ENCODE measurements at regions not wholly inside any gene's neighbourhood (a gene's known extent, or its start where the extent isn't known, plus 50 kb on each side); places are given as distances from the start of the nearest gene placed in this dataset.
"Not testable (repeated sequence)": the region's sequence is repeated elsewhere in the genome, so short reads cannot be mapped to it uniquely, and the experiment has no call there.

DNA sequence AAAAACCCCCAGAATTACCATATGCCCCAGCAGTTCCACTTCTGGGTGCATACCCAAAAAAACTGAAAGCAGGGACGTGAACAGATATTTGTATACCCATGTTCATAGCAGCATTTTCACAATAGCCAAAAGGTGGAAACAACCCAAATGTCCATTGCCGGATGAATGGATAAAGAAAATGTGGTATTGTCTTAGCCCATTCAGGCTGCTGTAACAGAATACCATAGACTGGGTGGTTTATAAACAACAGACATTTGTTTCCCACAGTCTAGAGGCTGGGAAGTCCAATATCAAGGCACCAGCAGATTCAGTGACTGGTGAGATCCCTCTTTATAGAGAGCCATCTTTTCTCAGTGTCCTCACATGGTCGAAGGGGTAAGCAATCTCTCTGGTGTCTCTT lies 182.1 kb upstream of the ANKRD28 start:
- POLR2A ChIA-PET = no interaction called here
- CTCF ChIA-PET = no interaction called here
- ATAC-seq = no peak
- H3K9me3 ChIP-seq (ENCODE audit: control insufficient read depth in 2 of 3, low read length in 3 of 3) = no peaks in the 10 kb centered on the region
- Mint-ChIP-seq H3K27me3 (peaks cover 0 to 7% (median 3%) of the 10 kb centered on the region in 5 donors), H3K4me3 (no peak overlapping the region), H3K36me3 (no peaks in the 10 kb centered on the region), H3K9me3 (peaks cover 0 to 3% (median 0%) of the 10 kb centered on the region in 11 donors), H3K27ac (no peak overlapping the region), H3K4me1 (no peaks in the 10 kb centered on the region)
- H3K4me1 ChIP-seq (ENCODE audit: control insufficient read depth in 2 of 2, insufficient read depth in 2 of 2, low read length in 2 of 2) = no peaks in the 10 kb centered on the region
- H3K36me3 ChIP-seq (ENCODE audit: control insufficient read depth in 2 of 3, insufficient read depth in 3 of 3, low read length in 3 of 3) = no peaks in the 10 kb centered on the region
- intact Hi-C loops (cut with micrococcal nuclease) = no loop called here
- no peaks in the 10 kb centered on the region for H3K27me3 ChIP-seq (ENCODE audit: control insufficient read depth in 2 of 2, insufficient read depth in 2 of 2, low read length in 2 of 2)
- H3K27ac ChIP-seq (ENCODE audit: low read depth, low read length) = no peak overlapping the region
- no peak overlapping the region for H3K4me3 ChIP-seq (ENCODE audit: low read length)
- no peak for DNase-seq

DNA sequence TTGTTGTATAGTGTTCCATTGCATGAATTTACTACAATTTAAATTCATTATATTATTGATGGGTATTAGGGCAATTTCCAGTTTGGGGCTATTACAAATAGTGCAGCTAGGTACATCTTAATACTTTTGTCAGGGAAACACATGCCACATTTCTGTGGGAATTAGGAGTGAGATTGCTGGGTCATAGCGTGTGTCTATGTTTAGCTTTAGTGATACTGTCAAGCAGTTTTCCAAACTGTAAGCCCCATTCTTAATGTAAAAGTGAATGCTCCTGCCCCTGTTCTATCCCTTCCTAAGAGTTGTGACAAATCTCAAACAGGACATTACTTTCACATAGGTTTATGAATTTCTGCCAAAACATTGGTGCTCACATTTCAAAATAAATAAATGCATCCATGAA lies 184.5 kb upstream of the ANKRD28 start:
- H3K4me1 ChIP-seq (ENCODE audit: control insufficient read depth in 2 of 2, insufficient read depth in 2 of 2, low read length in 2 of 2) = no peaks in the 10 kb centered on the region
- CTCF ChIA-PET = interaction anchor here (0.6 kb wide), 2 partner anchors 10 to 14 kb away, joined by 3 to 4 read pairs; no protein-coding TSS in a partner anchor
- no peak overlapping the region for H3K4me3 ChIP-seq (ENCODE audit: low read length)
- no peak for ATAC-seq
- H3K27ac Mint-ChIP-seq = no peak overlapping the region
- H3K27me3 Mint-ChIP-seq = peaks cover 0 to 10% (median 6%) of the 10 kb centered on the region in 5 donors
- H3K27ac ChIP-seq (ENCODE audit: low read depth, low read length) = no peak overlapping the region
- peaks cover 2 to 17% (median 8%) of the 10 kb centered on the region in 11 donors for H3K9me3 Mint-ChIP-seq
- no peaks in the 10 kb centered on the region for H3K36me3 ChIP-seq (ENCODE audit: control insufficient read depth in 2 of 3, insufficient read depth in 3 of 3, low read length in 3 of 3)
- no peak for DNase-seq
- POLR2A ChIA-PET = no interaction called here
- no peaks in the 10 kb centered on the region for H3K4me1 Mint-ChIP-seq
- no peak overlapping the region for H3K4me3 Mint-ChIP-seq
- intact Hi-C loops (cut with micrococcal nuclease) = no loop called here
- H3K9me3 ChIP-seq (ENCODE audit: control insufficient read depth in 2 of 3, low read length in 3 of 3) = no peaks in the 10 kb centered on the region
- peaks cover 0 to 5% (median 4%) of the 10 kb centered on the region in 5 donors for H3K36me3 Mint-ChIP-seq
- no peaks in the 10 kb centered on the region for H3K27me3 ChIP-seq (ENCODE audit: control insufficient read depth in 2 of 2, insufficient read depth in 2 of 2, low read length in 2 of 2)

DNA sequence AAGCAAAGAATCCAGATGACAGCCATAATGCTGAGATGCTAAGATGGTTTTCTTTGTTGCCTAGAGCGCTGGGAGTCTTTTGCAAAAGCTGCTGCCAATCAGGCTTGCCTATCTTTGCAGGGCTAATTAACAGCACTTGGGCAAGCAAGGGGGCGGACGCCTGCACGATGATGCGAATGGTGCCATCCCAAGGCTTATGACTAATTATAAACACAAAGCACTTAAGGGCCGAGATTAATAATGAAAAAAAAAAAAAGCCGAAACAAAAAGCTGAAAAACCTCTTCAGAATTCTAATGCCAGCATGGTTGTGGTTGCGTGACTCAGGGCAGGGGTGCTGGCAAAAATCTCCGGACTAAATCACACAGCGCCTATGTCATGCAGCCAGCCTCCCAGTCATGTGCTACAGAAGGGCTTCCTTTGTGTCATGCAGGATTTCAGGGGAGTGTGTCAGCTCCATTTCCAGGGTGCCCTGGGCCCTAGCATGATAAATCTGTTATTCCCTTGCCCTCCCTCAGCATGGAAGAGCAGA lies 185.0 kb upstream of the ANKRD28 start:
- DNase-seq (no peak), ATAC-seq (no peak)
- Histone ChIP-seq H3K27ac (ENCODE audit: low read depth, low read length) (no peak overlapping the region), H3K4me3 (ENCODE audit: low read length) (no peak overlapping the region), H3K27me3 (ENCODE audit: control insufficient read depth in 2 of 2, insufficient read depth in 2 of 2, low read length in 2 of 2) (no peaks in the 10 kb centered on the region), H3K4me1 (ENCODE audit: control insufficient read depth in 2 of 2, insufficient read depth in 2 of 2, low read length in 2 of 2) (no peaks in the 10 kb centered on the region), H3K36me3 (ENCODE audit: control insufficient read depth in 2 of 3, insufficient read depth in 3 of 3, low read length in 3 of 3) (no peaks in the 10 kb centered on the region), H3K9me3 (ENCODE audit: control insufficient read depth in 2 of 3, low read length in 3 of 3) (no peaks in the 10 kb centered on the region)
- peaks cover 2 to 22% (median 11%) of the 10 kb centered on the region in 11 donors for H3K9me3 Mint-ChIP-seq
- no peaks in the 10 kb centered on the region for H3K4me1 Mint-ChIP-seq
- H3K27ac Mint-ChIP-seq = no peak overlapping the region
- H3K36me3 Mint-ChIP-seq = peaks cover 0 to 9% (median 8%) of the 10 kb centered on the region in 5 donors
- POLR2A ChIA-PET = no interaction called here
- H3K27me3 Mint-ChIP-seq = peaks cover 0 to 11% (median 6%) of the 10 kb centered on the region in 5 donors
- H3K4me3 Mint-ChIP-seq = no peak overlapping the region
- intact Hi-C loops (cut with micrococcal nuclease) = no loop called here
- CTCF ChIA-PET = interaction anchor here (0.6 kb wide), 1 partner anchor 14 kb away, joined by 4 read pairs; no protein-coding TSS in a partner anchor

- intact Hi-C loops (cut with micrococcal nuclease) = no loop called here
- peaks cover 2 to 25% (median 11%) of the 10 kb centered on the region in 11 donors for H3K9me3 Mint-ChIP-seq
- ChIA-PET CTCF (no interaction called here), POLR2A (no interaction called here)
- Histone ChIP-seq H3K4me3 (ENCODE audit: low read length) (no peak overlapping the region), H3K27ac (ENCODE audit: low read depth, low read length) (no peak overlapping the region), H3K36me3 (ENCODE audit: control insufficient read depth in 2 of 3, insufficient read depth in 3 of 3, low read length in 3 of 3) (no peaks in the 10 kb centered on the region), H3K9me3 (ENCODE audit: control insufficient read depth in 2 of 3, low read length in 3 of 3) (no peaks in the 10 kb centered on the region), H3K4me1 (ENCODE audit: control insufficient read depth in 2 of 2, insufficient read depth in 2 of 2, low read length in 2 of 2) (no peaks in the 10 kb centered on the region), H3K27me3 (ENCODE audit: control insufficient read depth in 2 of 2, insufficient read depth in 2 of 2, low read length in 2 of 2) (no peaks in the 10 kb centered on the region)
- no peak for DNase-seq
- peaks cover 0 to 9% (median 8%) of the 10 kb centered on the region in 5 donors for H3K36me3 Mint-ChIP-seq
- peaks cover 0 to 11% (median 5%) of the 10 kb centered on the region in 5 donors for H3K27me3 Mint-ChIP-seq
- H3K4me3 Mint-ChIP-seq = no peak overlapping the region
- H3K27ac Mint-ChIP-seq = no peak overlapping the region
- no peaks in the 10 kb centered on the region for H3K4me1 Mint-ChIP-seq
- ATAC-seq = no peak
These were observed 185.5 kb upstream of the ANKRD28 start for GRCh38 chr3:15983232-15983631.

DNA sequence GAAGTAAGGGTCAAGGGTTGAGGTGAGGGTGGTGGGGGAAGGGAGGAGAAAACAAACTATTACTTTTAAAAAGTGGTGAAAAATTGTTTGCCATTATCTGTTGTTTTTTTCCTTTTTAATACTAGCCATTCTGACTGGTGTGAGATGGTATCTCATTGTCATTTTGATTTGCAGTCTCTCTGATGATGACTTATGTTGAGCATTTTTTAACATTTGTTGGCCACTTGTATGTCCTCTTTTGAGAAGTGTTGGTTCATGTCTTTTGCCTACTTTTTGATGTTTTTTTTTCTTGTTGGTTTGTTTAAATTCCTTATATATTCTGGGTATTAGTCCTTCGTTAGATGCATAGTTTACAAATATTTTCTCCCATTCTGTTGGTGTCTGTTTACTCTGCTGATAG lies 185.9 kb upstream of the ANKRD28 start:
- no peaks in the 10 kb centered on the region for H3K36me3 ChIP-seq (ENCODE audit: control insufficient read depth in 2 of 3, insufficient read depth in 3 of 3, low read length in 3 of 3)
- Mint-ChIP-seq H3K27me3 (peaks cover 0 to 11% (median 5%) of the 10 kb centered on the region in 5 donors), H3K4me1 (no peaks in the 10 kb centered on the region), H3K36me3 (peaks cover 0 to 13% (median 8%) of the 10 kb centered on the region in 5 donors), H3K4me3 (no peak overlapping the region), H3K9me3 (peaks cover 5 to 30% (median 12%) of the 10 kb centered on the region in 11 donors), H3K27ac (no peak overlapping the region)
- CTCF ChIA-PET = no interaction called here
- no peak for ATAC-seq
- H3K4me3 ChIP-seq (ENCODE audit: low read length) = no peak overlapping the region
- POLR2A ChIA-PET = no interaction called here
- no peak for DNase-seq
- no peak overlapping the region for H3K27ac ChIP-seq (ENCODE audit: low read depth, low read length)
- H3K27me3 ChIP-seq (ENCODE audit: control insufficient read depth in 2 of 2, insufficient read depth in 2 of 2, low read length in 2 of 2) = no peaks in the 10 kb centered on the region
- intact Hi-C loops (cut with micrococcal nuclease) = no loop called here
- no peaks in the 10 kb centered on the region for H3K4me1 ChIP-seq (ENCODE audit: control insufficient read depth in 2 of 2, insufficient read depth in 2 of 2, low read length in 2 of 2)
- no peaks in the 10 kb centered on the region for H3K9me3 ChIP-seq (ENCODE audit: control insufficient read depth in 2 of 3, low read length in 3 of 3)

DNA sequence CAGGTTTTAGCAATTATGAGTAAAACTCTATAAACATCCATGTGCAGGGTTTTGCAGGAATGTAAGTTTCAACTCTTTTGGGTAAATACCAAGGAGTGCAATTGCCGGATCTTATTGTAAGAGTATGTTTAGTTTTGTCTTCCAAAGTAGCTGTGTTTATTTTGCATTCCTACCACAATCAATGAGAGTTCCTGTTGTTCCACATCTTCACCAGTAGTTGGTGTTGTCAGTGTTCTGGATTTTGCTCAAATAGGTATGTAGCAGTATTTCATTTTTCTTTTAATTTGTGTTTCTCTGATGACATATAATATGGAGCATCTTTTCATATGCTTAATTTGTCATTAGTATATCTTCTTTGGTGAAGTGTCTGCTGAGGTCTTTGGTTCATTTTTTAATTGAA lies 185.1 kb upstream of the GALNT15 start:
- Mint-ChIP-seq H3K27me3 (peaks cover 0 to 19% (median 5%) of the 10 kb centered on the region in 5 donors), H3K4me1 (no peaks in the 10 kb centered on the region), H3K36me3 (peaks cover 0 to 21% (median 11%) of the 10 kb centered on the region in 5 donors), H3K4me3 (no peak overlapping the region), H3K9me3 (peaks cover 8 to 59% (median 16%) of the 10 kb centered on the region in 11 donors), H3K27ac (no peak overlapping the region)
- Histone ChIP-seq H3K9me3 (ENCODE audit: control insufficient read depth in 2 of 3, low read length in 3 of 3) (no peaks in the 10 kb centered on the region), H3K36me3 (ENCODE audit: control insufficient read depth in 2 of 3, insufficient read depth in 3 of 3, low read length in 3 of 3) (no peaks in the 10 kb centered on the region), H3K27ac (ENCODE audit: low read depth, low read length) (no peak overlapping the region), H3K4me1 (ENCODE audit: control insufficient read depth in 2 of 2, insufficient read depth in 2 of 2, low read length in 2 of 2) (no peaks in the 10 kb centered on the region), H3K4me3 (ENCODE audit: low read length) (no peak overlapping the region), H3K27me3 (ENCODE audit: control insufficient read depth in 2 of 2, insufficient read depth in 2 of 2, low read length in 2 of 2) (no peaks in the 10 kb centered on the region)
- intact Hi-C loops (cut with micrococcal nuclease) = no loop called here
- no peak for DNase-seq
- ChIA-PET POLR2A (no interaction called here), CTCF (no interaction called here)
- no peak for ATAC-seq

DNA sequence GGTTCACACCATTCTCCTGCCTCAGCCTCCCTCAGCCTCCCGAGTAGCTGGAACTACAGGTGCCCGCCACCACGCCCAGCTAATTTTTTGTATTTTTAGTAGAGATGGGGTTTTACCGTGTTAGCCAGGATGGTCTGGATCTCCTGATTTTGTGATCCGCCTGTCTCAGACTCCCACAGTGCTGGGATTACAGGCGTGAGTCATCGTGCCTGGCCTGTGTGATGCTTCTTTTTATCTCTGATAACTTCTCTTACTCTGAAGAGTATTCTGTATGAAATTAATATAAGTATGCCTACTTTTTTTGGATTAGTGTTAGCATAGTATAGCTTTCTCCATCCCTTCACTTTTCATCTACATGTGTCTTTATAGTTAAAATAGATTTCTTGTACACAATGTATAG lies 180.8 kb upstream of the GALNT15 start:
- H3K9me3 Mint-ChIP-seq = peaks cover 3 to 44% (median 10%) of the 10 kb centered on the region in 11 donors
- H3K27me3 Mint-ChIP-seq = peaks cover 0 to 16% (median 3%) of the 10 kb centered on the region in 5 donors
- ATAC-seq; DNase-seq; H3K4me1 Mint-ChIP-seq; POLR2A ChIA-PET; H3K36me3 ChIP-seq (ENCODE audit: control insufficient read depth in 2 of 3, insufficient read depth in 3 of 3, low read length in 3 of 3); H3K27ac ChIP-seq (ENCODE audit: low read depth, low read length); intact Hi-C loops (cut with micrococcal nuclease); H3K27me3 ChIP-seq (ENCODE audit: control insufficient read depth in 2 of 2, insufficient read depth in 2 of 2, low read length in 2 of 2); H3K4me3 Mint-ChIP-seq; CTCF ChIA-PET; H3K27ac Mint-ChIP-seq; H3K4me1 ChIP-seq (ENCODE audit: control insufficient read depth in 2 of 2, insufficient read depth in 2 of 2, low read length in 2 of 2); H3K4me3 ChIP-seq (ENCODE audit: low read length); H3K9me3 ChIP-seq (ENCODE audit: control insufficient read depth in 2 of 3, low read length in 3 of 3): not testable (repeated sequence)
- peaks cover 0 to 16% (median 4%) of the 10 kb centered on the region in 5 donors for H3K36me3 Mint-ChIP-seq

Measured in naive thymus-derived CD4-positive, alpha-beta T cell (primary cell).